PFSK-1 (cell line): ENCODE measurements at regions not wholly inside any gene's neighbourhood (a gene's known extent, or its start where the extent isn't known, plus 50 kb on each side); places are given as distances from the start of the nearest gene placed in this dataset.

Experiments used
- POLR2AphosphoS5 ChIP-seq: IDR thresholded peaks from 2 replicates; pipeline ENCODE4 v1.6.1; 2012; ENCODE audit warnings: low read depth, mild to moderate bottlenecking, control low read depth, low read length, moderate library complexity
- TAF1 ChIP-seq: IDR thresholded peaks from 2 replicates; pipeline ENCODE4 v1.6.1; 2012; ENCODE audit warnings: low read length, control low read depth, borderline replicate concordance; ENCODE audit not compliant: insufficient read depth

GRCh38 chr2:128736689-128737545, 418.2 kb upstream of the HS6ST1 start:
- TF ChIP-seq TAF1 (no peak), POLR2AphosphoS5 (no peak)
